ENCODE measurements at regions not wholly inside any gene's neighbourhood (a gene's known extent, or its start where the extent isn't known, plus 50 kb on each side); places are given as distances from the start of the nearest gene placed in this dataset.

DNA sequence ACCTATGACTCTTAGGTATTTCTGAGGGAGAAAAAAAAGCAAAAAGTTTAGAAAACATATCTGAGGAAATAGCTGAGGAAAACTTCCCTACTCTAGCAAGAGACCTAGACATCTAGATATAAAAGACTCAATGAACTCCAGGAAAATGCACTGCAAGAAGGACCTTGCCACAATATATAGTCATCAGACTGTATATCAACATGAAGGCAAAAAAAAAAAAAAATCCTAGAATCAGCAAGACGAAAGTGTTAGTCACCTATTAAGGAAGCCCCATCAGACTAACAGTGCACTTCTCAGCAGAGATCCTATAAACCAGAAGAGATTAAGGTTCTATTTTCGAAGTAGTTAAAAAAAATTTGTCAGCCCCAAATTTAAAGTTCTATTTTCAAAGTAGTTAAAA is 166.2 kb downstream of the TMEM38B start:
- DNase-seq (ENCODE audit: low read depth, low spot score), result no peak

DNA sequence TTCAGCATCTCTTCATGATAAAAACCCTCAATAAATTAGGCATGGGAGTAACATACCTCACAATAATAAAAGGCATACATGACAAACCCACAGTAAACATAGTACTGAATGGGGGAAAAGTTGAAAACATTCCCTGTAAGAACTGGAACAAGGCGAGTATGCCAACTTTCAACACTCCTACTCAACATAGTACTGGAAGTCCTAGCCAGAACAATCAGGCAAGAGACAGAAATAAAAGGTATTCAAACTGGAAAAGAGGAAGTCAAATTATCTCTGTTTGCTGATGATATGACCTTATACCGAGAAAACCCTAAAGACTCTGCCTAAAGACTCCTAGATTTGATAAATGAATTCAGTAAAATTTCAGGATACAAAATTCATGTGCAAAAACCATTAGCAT is 167.6 kb downstream of the TMEM38B start:
- no peak for DNase-seq (ENCODE audit: low read depth, low spot score)

DNA sequence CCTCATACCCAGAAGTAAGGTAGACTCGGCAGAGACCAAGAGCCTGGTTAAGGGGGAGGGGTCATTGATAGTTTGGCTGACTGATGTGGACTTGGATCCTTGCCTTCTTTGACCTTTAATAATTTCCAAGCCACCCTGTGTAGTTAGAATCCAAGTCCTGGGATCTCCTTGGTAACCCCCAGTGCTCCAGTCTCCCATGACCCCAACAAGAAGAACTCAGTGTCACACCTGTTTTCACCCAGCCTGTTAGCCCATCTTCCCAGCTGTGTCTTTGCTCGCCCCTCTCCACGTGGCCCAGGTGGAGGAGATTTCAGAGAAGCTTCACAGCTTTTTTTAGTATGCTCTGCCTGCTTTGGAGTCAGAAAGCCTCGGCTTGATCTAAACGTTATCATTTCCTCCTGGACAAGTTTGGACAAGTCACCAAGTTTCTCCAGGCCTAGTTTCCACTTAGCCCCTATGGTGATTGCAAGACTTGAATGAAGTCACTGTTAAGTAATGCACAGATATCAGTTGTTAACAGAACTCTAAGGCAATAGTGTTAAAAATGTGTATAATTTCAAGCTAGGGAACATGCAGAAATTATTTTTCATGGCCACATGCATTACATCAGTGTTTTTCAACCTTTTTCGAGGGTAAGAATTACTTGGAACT is 170.0 kb downstream of the TMEM38B start:
- no peak for DNase-seq (ENCODE audit: low read depth, low spot score)

DNA sequence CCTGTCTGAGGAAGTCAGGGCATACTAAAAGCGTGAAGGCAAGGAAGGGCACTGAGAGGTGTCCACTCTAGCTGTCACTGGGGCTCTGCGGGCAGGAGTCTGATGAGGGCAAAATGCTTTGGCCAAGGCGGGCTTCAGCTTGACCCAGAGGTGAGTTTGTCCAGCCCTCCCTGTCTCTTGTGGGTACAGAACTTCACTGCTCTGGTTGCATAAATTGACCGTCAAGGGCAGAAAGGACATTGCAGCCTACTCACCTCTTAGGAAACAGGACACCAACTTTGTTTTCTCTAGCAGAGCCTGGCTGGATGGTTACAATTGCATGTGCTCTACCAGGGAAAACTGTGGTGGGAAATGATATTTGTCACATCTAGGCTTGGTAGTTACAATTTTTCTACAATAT is 170.9 kb downstream of the TMEM38B start:
- DNase-seq (ENCODE audit: low read depth, low spot score), result no peak

DNA sequence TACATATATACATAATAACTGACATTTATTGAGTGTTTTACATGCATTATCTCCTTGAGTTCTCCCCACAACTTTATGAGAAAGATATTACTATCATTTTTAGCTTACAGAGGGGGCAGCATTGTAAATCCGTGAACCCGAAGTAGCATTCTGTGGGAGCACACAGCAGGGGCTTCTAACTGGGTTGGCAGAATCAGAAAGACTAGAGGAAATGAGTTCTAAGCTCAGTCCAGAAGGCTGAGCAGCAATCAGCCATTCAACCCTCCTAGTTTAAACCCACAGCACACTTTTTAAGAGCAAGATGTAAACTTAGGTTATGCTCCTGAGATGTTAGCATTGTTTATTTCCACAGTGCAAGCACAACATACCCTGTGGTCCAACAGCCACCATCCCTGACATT is 177.2 kb downstream of the TMEM38B start:
- DNase-seq (ENCODE audit: low read depth, low spot score), result no peak

DNA sequence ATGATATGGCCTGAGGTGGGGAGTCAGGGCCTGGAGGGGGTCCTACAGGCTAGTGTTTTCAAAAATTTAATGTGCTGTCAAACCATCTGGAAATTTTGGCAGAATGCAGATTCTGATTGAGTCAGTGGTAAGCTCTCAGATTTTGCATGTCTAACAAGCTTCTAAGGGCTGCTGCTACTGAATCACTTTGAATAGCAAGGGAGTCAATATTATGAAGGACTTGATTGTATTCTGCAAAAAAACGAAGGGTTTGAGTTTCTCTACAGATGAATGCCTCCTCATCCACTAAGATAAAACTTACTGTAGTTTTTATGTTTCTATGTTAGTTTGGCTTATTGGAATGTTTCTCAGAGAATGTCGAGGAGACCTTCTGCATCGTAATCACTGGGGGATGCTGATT is 179.5 kb downstream of the TMEM38B start:
- DNase-seq (ENCODE audit: low read depth, low spot score), result no peak

DNA sequence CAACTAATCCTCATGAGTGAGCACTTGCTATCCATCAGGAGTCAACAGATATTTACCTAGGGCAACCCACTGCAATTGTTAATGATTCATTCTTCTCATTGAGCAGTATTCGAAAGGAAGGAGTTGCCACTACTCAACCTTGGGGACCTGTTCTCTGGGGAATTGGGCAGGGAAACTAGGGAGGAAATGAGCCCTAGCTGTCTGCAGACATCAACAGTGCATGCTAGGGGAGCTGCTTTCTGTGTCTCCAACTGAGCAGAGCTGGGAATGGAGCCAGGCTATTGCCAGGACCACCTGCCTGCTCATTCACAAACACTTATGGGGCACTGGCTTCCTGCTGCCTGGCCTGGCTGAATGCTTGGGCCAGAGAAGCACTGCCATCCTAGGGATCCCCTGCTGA is 183.4 kb downstream of the TMEM38B start:
- no peak for DNase-seq (ENCODE audit: low read depth, low spot score)

DNA sequence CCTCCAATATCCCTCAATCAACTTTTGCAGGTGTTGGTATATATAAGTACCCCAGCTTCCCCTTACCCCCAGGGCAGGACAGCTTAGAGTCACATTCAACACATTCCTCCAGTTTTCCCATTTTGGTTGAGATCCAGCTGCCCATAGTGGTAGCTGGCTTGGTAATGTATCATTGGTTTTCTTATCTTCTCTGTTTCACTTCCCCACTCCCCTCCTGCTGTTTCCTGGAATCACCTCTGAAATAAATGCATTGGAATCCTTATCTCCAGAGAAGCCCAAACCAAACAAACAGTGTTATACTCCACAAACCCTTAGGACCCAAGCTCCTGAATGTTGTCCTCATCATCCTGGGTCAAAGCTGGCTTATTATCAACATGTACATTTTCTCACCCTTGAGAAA is 184.8 kb downstream of the TMEM38B start:
- DNase-seq (ENCODE audit: low read depth, low spot score), result no peak

DNA sequence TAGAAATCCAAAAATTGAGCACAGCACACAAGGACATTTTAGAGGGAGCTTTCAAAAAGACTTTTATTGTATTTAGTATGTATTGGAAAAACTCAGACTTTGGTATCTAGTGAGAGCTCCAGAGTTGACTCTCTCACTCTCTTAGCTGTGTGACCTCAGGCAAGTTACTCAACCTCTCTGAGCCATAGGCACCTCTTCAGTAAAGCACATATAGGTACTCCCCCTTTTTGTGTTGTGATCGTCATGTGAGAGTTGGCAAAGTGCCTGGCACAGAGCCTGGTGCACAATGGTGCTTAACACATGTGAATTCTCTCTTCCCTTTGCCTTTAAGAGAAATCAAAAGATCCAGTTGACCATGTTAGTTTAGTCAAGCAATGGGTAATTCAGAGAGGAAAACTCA is 186.2 kb downstream of the TMEM38B start:
- no peak for DNase-seq (ENCODE audit: low read depth, low spot score)

DNA sequence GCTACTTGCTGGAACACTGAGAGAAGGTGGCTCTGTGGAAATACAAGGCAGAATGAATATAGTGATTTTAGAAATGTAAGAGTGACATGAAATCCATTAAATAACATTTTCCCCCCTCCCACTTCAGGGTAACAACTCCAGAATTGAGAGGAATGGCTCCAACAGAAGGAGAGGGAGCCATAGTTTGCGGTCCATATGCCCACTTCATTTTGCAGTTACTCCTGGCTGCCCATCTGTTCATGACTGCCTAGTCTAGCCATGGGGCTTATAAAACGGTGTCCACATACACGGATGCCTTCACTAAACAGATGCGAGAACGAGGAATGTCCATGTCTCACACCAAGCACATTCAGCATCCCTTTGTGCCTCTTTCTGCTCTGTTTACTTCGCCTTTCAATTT is 186.7 kb downstream of the TMEM38B start:
- DNase-seq (ENCODE audit: low read depth, low spot score), result no peak

DNA sequence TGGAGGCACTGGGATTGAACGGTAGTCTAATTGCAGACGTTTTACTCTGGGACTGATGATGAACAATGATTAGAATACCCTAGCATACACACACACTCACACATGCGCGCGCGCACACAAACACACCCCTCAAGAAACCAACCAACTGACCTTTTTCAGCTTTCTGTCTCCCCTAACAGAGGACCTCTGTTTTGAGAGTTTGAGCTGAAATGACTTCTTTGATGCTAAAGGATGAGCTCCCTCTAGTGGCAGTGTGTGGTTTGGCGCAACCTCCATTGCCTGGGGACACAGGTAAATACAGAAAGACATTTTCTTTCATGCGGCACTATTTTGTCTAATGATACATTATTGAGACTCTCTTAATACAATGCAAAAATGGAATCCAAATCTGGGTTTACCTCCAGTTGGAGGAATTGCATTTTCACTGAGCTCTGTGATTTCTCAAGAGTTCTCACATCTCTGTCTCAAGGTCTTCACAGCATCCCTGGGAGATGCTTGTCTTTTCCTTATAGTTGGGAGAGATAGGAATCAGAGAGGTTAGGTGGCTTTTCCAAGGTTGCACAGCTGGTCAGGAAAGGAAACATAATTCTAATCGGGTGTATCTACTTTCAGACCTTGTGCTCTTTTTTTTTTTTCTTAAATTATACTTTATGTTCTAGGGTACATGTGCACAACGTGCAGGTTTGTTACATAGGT is 187.5 kb downstream of the TMEM38B start:
- no peak for DNase-seq (ENCODE audit: low read depth, low spot score)

DNA sequence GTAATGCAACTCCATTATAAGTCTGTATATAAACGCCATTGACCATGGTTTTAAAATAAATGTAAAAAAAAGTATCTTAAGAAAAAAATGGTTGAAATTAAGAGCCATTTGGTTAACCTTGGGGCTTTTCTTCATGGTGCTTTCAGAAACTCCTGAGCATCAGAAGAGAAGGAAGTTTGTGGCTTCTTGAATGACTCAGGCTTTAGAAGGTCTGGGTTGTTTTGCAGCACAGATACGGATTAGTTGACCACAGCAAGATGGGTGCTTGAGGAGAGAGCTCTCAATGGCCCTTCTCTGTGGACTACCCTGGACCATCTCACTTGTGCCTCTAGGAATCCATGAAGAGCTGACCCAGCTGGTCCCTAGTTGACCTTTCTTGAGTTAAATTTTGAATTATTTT is 189.5 kb downstream of the TMEM38B start:
- no peak for DNase-seq (ENCODE audit: low read depth, low spot score)

DNA sequence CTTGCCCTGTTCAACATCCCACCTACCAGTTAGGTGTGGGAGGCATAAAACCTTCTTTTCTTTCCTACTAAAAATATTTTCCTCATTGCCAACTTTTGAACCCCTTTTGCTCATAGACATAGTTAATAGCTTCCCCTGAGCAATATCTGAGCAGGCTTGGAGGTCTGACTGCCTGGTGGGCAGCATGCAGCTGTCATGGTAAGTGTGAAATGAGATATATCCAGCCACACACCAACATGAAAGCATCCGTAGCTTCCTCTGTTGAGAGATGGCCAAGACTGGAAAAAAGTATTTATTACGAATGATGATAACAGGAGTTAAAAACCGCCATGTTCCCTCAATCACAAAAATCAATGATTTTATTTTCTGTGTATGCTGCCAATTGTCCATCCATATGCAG is 190.1 kb downstream of the TMEM38B start:
- no peak for DNase-seq (ENCODE audit: low read depth, low spot score)

DNA sequence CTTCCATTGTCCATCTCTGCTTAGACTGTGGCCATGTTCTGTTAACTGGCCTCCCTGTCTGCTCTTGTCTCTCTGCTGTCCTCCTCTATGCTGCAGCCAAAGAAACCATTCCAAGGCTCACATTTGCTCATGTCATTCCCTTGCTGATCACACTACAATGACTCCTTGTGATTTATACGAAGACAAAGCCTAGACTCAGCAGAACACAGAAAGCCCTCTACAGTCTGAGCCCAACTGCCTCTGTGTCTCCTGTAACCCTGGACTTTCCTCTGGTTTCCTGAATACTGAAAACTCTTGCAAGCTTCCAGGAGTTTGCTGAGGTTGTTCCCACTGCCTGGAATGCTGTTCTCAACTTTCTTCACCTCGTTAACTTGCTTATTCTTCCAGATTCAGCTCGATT is 191.8 kb downstream of the TMEM38B start:
- DNase-seq (ENCODE audit: low read depth, low spot score), result no peak

DNA sequence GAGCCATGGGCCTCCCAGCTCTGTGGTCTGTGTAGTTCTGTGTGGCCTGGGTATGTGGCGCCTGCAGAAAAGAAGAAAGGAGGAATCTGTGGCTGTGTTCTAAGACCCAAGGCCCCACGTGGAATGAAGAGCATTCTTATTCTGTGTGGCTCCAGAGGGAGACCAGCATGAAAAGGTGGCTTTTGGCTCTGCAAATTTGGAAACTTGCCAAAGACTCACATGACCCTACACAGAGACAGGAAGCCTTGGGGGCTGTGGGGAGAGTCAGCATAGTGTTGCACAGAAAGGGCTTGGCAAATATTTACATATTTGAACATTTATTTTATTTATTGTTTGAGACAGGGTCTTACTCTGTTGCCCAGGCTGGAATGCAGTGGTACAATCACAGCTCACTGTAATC is 193.3 kb downstream of the TMEM38B start:
- DNase-seq (ENCODE audit: low read depth, low spot score), result no peak

DNA sequence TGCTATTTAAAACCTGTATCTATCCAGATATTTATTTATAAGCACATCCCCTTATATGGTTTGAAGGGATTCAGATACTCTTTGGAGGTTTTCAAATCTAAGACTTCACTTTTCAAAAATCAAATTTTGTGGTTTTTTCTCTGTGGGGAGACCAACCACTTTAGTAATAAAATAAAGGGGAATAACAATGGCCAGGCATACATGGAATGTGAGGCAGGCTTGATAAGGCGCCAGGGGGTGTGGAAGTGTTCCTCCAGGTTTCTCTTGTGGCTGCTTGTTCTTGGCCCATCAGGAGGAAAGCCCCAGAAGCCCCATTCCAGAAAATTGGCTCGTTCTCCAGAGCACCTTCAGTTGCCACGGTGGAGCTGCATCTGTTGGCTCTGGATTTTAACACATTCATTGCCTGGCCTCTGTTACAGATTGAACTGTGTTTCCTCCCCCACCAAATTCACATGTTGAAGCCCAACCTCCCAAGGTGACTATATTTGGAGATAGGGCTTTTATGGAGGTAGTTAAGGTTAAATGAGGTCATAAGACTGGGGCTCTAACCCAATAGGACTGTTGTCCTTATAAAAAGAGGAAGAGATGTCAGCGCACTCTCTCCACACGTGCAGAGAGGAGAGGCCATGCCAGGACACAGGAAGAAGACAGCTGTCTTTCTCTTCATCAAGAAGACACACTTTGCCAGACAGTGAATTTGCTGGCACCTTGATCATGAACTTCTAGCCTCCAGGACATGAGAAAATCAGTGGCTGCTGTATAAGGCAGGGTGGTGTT is 195.9 kb downstream of the TMEM38B start:
- DNase-seq (ENCODE audit: low read depth, low spot score), result no peak

DNA sequence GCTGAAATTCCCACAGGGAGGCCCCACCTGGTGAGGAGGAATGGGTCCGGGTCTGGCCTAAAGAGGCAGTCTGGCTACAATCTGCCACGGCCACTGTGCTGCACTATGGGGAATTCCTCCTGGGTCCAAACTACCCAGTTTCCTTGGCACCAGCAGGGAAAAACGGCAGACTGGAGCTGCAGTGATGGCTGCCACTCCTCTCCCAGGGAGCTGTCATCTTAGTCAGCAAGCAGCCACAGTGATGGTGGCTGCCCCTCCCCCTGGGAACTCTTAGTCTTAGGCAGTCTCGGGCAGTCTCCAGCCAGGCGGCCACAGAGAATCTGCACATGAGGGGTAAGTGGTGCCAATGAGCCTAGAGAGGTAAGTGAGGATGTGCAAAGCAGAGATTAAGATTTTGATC is 205.8 kb downstream of the TMEM38B start:
- no peak for DNase-seq (ENCODE audit: low read depth, low spot score)

DNA sequence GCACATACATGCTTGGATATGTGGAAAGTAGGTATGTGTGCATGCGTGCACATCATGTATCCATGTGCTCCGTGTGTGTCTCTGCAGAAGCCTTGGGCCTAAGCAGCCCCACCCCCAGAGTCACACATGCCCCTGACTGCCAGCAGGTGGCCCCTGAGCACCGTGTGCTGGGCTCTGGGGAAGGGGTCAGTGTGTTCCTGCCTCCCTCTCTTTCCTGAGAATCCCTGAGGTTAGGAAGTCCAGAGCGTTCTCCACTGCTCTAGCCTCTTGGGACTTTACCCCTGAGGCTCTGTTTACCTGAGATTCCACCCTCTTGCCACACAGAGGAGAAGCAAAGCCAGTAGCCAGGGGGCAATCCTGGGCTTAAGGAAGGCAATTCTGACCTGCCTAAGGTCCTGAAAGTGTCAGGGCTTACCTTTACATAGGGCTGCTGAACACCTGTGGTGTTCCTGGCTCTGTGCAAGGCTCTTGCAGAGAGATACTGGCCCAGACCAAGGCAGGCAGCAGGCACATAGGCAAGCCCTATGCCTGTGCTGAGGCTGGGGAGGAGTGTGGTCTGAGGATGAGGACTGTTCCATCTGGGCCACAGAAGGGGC is 207.3 kb downstream of the TMEM38B start:
- DNase-seq (ENCODE audit: low read depth, low spot score), result no peak

DNA sequence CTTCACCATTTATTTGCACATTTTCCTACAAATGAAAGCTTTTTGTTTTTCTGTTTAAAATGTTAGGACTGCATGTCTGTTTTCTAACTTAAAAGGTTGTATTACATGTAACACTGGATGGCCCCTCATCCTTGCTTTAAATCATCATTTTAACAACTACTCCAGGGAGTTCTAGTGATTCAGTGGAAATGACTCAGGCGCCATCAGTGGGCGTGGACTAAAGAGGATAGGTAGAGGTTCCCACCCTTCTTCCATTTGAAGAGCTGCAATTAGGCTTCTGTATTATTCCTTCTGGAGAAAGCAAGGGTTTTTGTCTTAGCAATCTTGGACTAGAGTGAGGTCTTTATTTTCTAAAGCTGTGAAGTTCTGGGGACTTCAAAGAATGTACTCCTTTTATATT is 213.7 kb downstream of the TMEM38B start:
- DNase-seq (ENCODE audit: low read depth, low spot score), result no peak

DNA sequence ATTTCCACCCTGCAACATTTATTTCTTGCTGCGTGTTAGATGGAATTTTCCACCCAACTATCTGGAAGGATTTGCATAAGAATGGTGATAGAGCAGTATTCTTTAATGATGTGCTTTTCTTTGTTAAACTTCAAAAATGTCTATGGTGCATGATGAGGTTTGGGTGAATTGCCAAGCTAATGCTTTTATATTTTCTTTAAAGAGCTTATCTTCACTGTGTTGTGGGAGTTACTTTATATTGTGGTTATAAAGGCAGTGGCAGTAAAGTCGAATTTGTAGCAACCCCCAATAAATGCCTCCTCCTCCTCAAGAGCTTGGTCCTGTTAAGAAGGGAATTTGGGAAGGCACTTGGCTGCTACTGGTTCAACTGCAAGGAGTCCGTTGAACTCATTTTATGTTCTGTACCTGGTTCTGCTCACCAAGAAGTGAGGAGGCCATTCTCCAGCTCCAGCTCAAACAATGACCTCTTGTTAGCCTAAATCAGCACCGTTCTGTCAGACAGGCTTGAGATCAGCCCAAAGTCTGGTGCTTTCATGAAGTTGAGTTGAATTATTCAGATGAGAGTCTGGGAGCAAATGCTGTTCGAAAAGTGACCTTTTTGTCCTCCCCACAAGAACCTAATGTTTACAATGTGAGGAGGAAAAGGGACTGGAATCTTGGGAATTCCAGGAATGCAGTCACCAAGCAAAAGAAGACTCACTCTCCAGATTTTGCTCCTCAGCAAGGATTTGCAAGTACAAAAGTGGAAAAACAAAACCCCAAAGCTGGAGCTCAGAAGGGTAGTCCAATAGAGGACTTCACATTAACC is 217.0 kb downstream of the TMEM38B start:
- no peak for DNase-seq (ENCODE audit: low read depth, low spot score)

DNA sequence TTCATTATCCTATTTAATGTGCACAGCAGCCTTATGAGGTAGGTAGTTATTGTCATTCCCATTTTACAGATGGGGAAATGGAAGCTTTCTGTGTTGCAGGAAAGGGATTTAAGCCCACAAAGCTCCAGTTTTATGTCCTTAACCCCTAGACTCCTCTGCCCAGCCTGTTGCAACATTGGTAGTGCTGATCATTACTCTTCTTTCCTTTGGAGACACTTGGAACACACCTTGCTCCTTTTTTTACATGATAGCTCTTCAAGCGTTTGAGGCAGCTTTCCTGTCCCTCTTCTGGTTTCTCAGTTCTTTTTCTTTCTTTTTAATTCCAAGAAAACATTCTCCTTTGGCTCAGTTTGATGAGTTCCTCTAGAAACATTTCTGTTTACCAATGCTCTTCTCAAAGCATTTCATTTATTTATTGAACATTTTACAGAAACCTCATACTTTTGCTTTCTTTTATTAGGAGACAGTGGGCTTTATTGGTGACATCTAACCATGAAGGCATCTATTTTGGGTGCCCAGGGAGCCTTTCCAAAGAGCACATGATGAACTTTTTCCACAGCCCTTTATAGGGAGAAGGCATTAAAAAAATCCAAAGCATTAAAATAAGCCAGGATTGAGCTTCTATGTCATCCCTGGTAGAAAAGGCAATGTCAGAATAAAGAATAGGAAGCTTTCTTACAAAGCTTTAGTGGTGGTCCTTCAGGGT is 218.0 kb downstream of the TMEM38B start:
- DNase-seq (ENCODE audit: low read depth, low spot score), result no peak
